H9 (cell line): ENCODE measurements at regions not wholly inside any gene's neighbourhood (a gene's known extent, or its start where the extent isn't known, plus 50 kb on each side); places are given as distances from the start of the nearest gene placed in this dataset.
"Not testable (repeated sequence)": the region's sequence is repeated elsewhere in the genome, so short reads cannot be mapped to it uniquely, and the experiment has no call there.

Source experiments
- DNase-seq: peaks from one replicate; pipeline ENCODE4 v3.0.0-alpha.2; 2017
- H2AFZ ChIP-seq: one replicate; pipeline ENCODE4 v1.6.1; 2013; ENCODE audit warnings: mild to moderate bottlenecking, low read length, control low read depth, moderate library complexity
- H2AK5ac ChIP-seq: 2 replicates; pipeline ENCODE4 v1.6.1; 2013; ENCODE audit warnings: low read length, control low read depth, mixed read lengths; ENCODE audit not compliant: insufficient read length
- H2BK120ac ChIP-seq: one replicate; pipeline ENCODE4 v1.6.1; 2013; ENCODE audit warnings: low read depth, mild to moderate bottlenecking, low read length, control low read depth, inconsistent platforms; ENCODE audit not compliant: poor library complexity, severe bottlenecking
- H2BK12ac ChIP-seq: 2 replicates; pipeline ENCODE4 v1.6.1; 2013; ENCODE audit warnings: low read length, control low read depth, mixed read lengths, low read depth; ENCODE audit not compliant: insufficient read length
- H2BK15ac ChIP-seq: 2 replicates; pipeline ENCODE4 v1.6.1; 2013; ENCODE audit warnings: low read depth, low read length, control low read depth
- H2BK20ac ChIP-seq: one replicate; pipeline ENCODE4 v1.6.1; 2013; ENCODE audit warnings: low read depth, mild to moderate bottlenecking, low read length, control low read depth, inconsistent platforms; ENCODE audit not compliant: poor library complexity, severe bottlenecking
- H2BK5ac ChIP-seq: 2 replicates; pipeline ENCODE4 v1.6.1; 2013; ENCODE audit warnings: low read length, control low read depth, mixed read lengths; ENCODE audit not compliant: insufficient read length
- H3K14ac ChIP-seq: 2 replicates; pipeline ENCODE4 v1.6.1; 2013; ENCODE audit warnings: low read length, control low read depth; ENCODE audit not compliant: insufficient read depth
- H3K18ac ChIP-seq: 2 replicates; pipeline ENCODE4 v1.6.1; 2013; ENCODE audit warnings: low read depth, mild to moderate bottlenecking, mixed read lengths, low read length, control low read depth; ENCODE audit not compliant: insufficient read length
- H3K23ac ChIP-seq: 2 replicates; pipeline ENCODE4 v1.6.1; 2013; ENCODE audit warnings: low read length, control low read depth, mixed read lengths, low read depth; ENCODE audit not compliant: insufficient read length
- H3K23me2 ChIP-seq: 2 replicates; pipeline ENCODE4 v1.6.1; 2013; ENCODE audit warnings: low read depth, mild to moderate bottlenecking, mixed read lengths, low read length, control low read depth; ENCODE audit not compliant: insufficient read length, poor library complexity, severe bottlenecking
- H3K27ac ChIP-seq: 2 replicates; pipeline ENCODE4 v1.5.1; 2013; ENCODE audit warnings: low read length, control low read depth, mixed read lengths, low read depth; ENCODE audit not compliant: insufficient read length
- H3K27me3 ChIP-seq: 2 replicates; pipeline ENCODE4 v1.6.1; 2013; ENCODE audit warnings: low read length, control low read depth, inconsistent platforms; ENCODE audit not compliant: insufficient read depth
- H3K4ac ChIP-seq: 2 replicates; pipeline ENCODE4 v1.6.1; 2013; ENCODE audit warnings: low read depth, mild to moderate bottlenecking, control low read depth, inconsistent platforms, low read length, moderate library complexity
- H3K4me1 ChIP-seq: 2 replicates; pipeline ENCODE4 v1.6.1; 2013; ENCODE audit warnings: low read length, control low read depth, inconsistent platforms; ENCODE audit not compliant: insufficient read depth
- H3K4me2 ChIP-seq: 2 replicates; pipeline ENCODE4 v1.6.1; 2013; ENCODE audit warnings: low read length, control low read depth, mixed read lengths; ENCODE audit not compliant: insufficient read length, insufficient read depth
- H3K56ac ChIP-seq: 2 replicates; pipeline ENCODE4 v1.6.1; 2013; ENCODE audit warnings: low read depth, mild to moderate bottlenecking, mixed read lengths, low read length, control low read depth; ENCODE audit not compliant: insufficient read length
- H3K79me1 ChIP-seq: 2 replicates; pipeline ENCODE4 v1.6.1; 2013; ENCODE audit warnings: low read depth, mild to moderate bottlenecking, moderate library complexity, low read length, control low read depth, inconsistent platforms; ENCODE audit not compliant: insufficient read depth, poor library complexity, severe bottlenecking
- H3K79me2 ChIP-seq: 2 replicates; pipeline ENCODE4 v1.6.1; 2013; ENCODE audit warnings: low read length, control low read depth, inconsistent platforms; ENCODE audit not compliant: insufficient read depth
- H3K9ac ChIP-seq: 2 replicates; pipeline ENCODE4 v1.6.1; 2013; ENCODE audit warnings: low read length, control low read depth, mixed read lengths; ENCODE audit not compliant: insufficient read length; ENCODE audit errors: extremely low read depth
- H3K9me3 ChIP-seq: one replicate; pipeline ENCODE4 v1.6.1; 2013; ENCODE audit warnings: low read depth, low read length, inconsistent platforms; ENCODE audit not compliant: control insufficient read depth
- H3T11ph ChIP-seq: one replicate; pipeline ENCODE4 v1.6.1; 2013; ENCODE audit warnings: mild to moderate bottlenecking, low read length, control low read depth, inconsistent platforms
- H4K20me1 ChIP-seq: one replicate; pipeline ENCODE4 v1.6.1; 2013; ENCODE audit not compliant: control insufficient read depth, insufficient read length, insufficient read depth
- H4K5ac ChIP-seq: 2 replicates; pipeline ENCODE4 v1.6.1; 2013; ENCODE audit warnings: low read depth, mild to moderate bottlenecking, mixed read lengths, low read length, control low read depth; ENCODE audit not compliant: insufficient read length
- H4K8ac ChIP-seq: replicated peaks from 2 replicates; pipeline ENCODE4 v1.6.1; 2013; ENCODE audit warnings: low read length, control low read depth, mixed read lengths, low read depth; ENCODE audit not compliant: insufficient read length
- H4K91ac ChIP-seq: 2 replicates; pipeline ENCODE4 v1.6.1; 2013; ENCODE audit warnings: low read depth, mild to moderate bottlenecking, moderate library complexity, mixed read lengths, low read length, control low read depth; ENCODE audit not compliant: insufficient read length
- H3K27ac Mint-ChIP-seq, 3 experiments: 2 replicates in 2 of 3; 3 replicates in 1 of 3; pipeline ENCODE4 v1.8.0; 2020 to 2021; ENCODE audit warnings: mixed read lengths in 3 of 3, mild to moderate bottlenecking in 1 of 3, moderate library complexity in 1 of 3
- H3K27me3 Mint-ChIP-seq: 2 replicates; pipeline ENCODE4 v1.8.0; 2021; ENCODE audit warnings: low read depth, mild to moderate bottlenecking, moderate library complexity, mixed read lengths
- H3K36me3 Mint-ChIP-seq, 3 experiments: 2 replicates in 2 of 3; 3 replicates in 1 of 3; pipeline ENCODE4 v1.8.0; 2020 to 2021; ENCODE audit warnings: low read depth in 3 of 3, mixed read lengths in 3 of 3; ENCODE audit not compliant: insufficient read depth in 1 of 3
- H3K4me1 Mint-ChIP-seq, 2 experiments: 2 replicates each; pipeline ENCODE4 v1.8.0; 2020; ENCODE audit warnings: mixed read lengths in 2 of 2
- H3K4me3 Mint-ChIP-seq, 2 experiments: 2 replicates in 1 of 2; 3 replicates in 1 of 2; pipeline ENCODE4 v1.8.0; 2020 to 2021; ENCODE audit warnings: mild to moderate bottlenecking in 2 of 2, mixed read lengths in 2 of 2, moderate library complexity in 1 of 2
- H3K9me3 Mint-ChIP-seq, 2 experiments: 2 replicates in 1 of 2; 3 replicates in 1 of 2; pipeline ENCODE4 v1.8.0; 2020; ENCODE audit warnings: mild to moderate bottlenecking in 2 of 2, mixed read lengths in 2 of 2, moderate library complexity in 1 of 2
- WGBS: extraction: QIAGEN DNeasy Blood & Tissue Kit; methylation state at CpG from one replicate; pipeline ENCODE4 v1.1.7; 2013; ENCODE audit warnings: missing lambda C conversion rate, low lambda C conversion rate, mixed read lengths; ENCODE audit not compliant: insufficient read length; ENCODE audit errors: extremely low coverage; 5-methylcytosine and 5-hydroxymethylcytosine counted together
- TF ChIP-seq, protein P1 (sequence below): fragments of 200-600 bp; sonication (generic); conservative IDR thresholded peaks from 3 replicates; pipeline ENCODE4 v1.8.0; 2021; ENCODE audit warnings: antibody characterized with exemption, mild to moderate bottlenecking

DNA sequence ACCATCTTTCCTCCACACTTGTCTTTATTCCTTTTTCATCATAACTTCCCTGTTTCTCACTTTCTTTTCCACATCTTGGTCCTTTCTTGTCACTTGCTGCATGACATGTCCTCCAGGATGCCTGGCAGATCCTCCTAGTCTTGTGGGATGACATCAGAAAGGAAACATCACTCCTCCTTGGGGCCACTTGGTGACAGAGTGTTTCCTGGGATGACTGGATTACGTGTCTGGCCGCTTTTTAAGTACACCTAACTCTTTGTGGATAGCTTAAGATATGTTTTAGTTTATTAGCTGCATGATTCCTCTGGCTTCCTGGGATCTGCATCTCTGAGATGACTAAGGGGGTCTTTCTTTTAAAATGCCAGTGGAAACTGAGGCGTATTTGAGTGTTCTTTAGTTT is 363.5 kb upstream of the FRG2C start:
- no peak overlapping the region for H4K8ac ChIP-seq
- H3K4me1 ChIP-seq, result no peaks in the 10 kb centered on the region
- H3K9me3 ChIP-seq, result no peaks in the 10 kb centered on the region
- H3K4me2 ChIP-seq, result no peak overlapping the region
- H3T11ph ChIP-seq, result no peak overlapping the region
- H3K27ac ChIP-seq, result no peak overlapping the region
- Mint-ChIP-seq H3K4me1 (no peaks in the 10 kb centered on the region), H3K9me3 (peaks cover 8 to 9% of the 10 kb centered on the region in 2 experiments; a peak in 4 of 5 replicates), H3K4me3 (no peak overlapping the region), H3K36me3 (no peaks in the 10 kb centered on the region; a peak in 2 of 7 replicates), H3K27ac (no peak overlapping the region), H3K27me3 (peaks cover 4% of the 10 kb centered on the region)
- no peak overlapping the region for H2AK5ac ChIP-seq
- H4K20me1 ChIP-seq, result no peaks in the 10 kb centered on the region
- H3K18ac ChIP-seq, result no peak overlapping the region
- no peaks in the 10 kb centered on the region for H3K27me3 ChIP-seq
- WGBS, result no CpG with 5 or more reads among the region's 3 CpGs
- H2BK12ac ChIP-seq, result no peak overlapping the region
- H3K9ac ChIP-seq, result no peak overlapping the region
- no peaks in the 10 kb centered on the region for H3K79me2 ChIP-seq
- H4K5ac ChIP-seq, result no peak overlapping the region
- H2BK5ac ChIP-seq, result no peak overlapping the region
- no peaks in the 10 kb centered on the region for H3K23me2 ChIP-seq
- no peak for DNase-seq
- no peak overlapping the region for H4K91ac ChIP-seq
- no peak overlapping the region for H2BK20ac ChIP-seq
- no peak overlapping the region for H3K14ac ChIP-seq
- H3K4ac ChIP-seq, result no peak overlapping the region
- TF ChIP-seq, protein P1, sequence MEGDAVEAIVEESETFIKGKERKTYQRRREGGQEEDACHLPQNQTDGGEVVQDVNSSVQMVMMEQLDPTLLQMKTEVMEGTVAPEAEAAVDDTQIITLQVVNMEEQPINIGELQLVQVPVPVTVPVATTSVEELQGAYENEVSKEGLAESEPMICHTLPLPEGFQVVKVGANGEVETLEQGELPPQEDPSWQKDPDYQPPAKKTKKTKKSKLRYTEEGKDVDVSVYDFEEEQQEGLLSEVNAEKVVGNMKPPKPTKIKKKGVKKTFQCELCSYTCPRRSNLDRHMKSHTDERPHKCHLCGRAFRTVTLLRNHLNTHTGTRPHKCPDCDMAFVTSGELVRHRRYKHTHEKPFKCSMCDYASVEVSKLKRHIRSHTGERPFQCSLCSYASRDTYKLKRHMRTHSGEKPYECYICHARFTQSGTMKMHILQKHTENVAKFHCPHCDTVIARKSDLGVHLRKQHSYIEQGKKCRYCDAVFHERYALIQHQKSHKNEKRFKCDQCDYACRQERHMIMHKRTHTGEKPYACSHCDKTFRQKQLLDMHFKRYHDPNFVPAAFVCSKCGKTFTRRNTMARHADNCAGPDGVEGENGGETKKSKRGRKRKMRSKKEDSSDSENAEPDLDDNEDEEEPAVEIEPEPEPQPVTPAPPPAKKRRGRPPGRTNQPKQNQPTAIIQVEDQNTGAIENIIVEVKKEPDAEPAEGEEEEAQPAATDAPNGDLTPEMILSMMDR, result no peak
- H3K23ac ChIP-seq, result no peak overlapping the region
- no peak overlapping the region for H2BK15ac ChIP-seq
- H3K56ac ChIP-seq, result no peak overlapping the region
- no peak overlapping the region for H2BK120ac ChIP-seq
- no peak overlapping the region for H2AFZ ChIP-seq
- no peaks in the 10 kb centered on the region for H3K79me1 ChIP-seq

DNA sequence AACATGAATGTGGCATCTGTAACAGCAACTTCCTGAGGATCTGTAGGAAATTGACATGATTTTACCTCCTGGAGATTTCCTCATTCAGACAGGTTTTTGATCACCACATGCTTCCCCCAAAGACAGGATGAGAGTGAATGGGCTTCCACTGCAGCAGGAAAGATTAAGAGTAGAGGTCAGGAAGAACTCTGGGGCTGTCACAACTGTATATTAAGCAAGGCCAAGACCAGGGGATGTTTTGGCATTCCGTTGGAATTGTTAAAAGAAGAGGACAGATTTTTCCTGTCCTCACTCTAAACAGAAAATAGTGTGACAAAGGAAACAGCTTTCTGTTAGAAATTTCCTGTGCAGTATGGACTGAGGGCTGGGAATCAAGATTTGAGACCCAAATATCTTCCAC is 363.1 kb upstream of the FRG2C start:
- H3K4ac ChIP-seq, H3K9me3 Mint-ChIP-seq, H3K56ac ChIP-seq, H3K23me2 ChIP-seq, DNase-seq, H2BK15ac ChIP-seq, H3K9ac ChIP-seq, H3K4me1 Mint-ChIP-seq, H2AFZ ChIP-seq, H2BK12ac ChIP-seq, H3K4me3 Mint-ChIP-seq, H4K91ac ChIP-seq, H2BK20ac ChIP-seq, H3K27me3 ChIP-seq, H2BK5ac ChIP-seq, H3K27me3 Mint-ChIP-seq, H3K23ac ChIP-seq, H4K8ac ChIP-seq, H4K20me1 ChIP-seq, H2BK120ac ChIP-seq, H3K79me2 ChIP-seq, H3K27ac ChIP-seq, H3K14ac ChIP-seq, H3T11ph ChIP-seq, H3K27ac Mint-ChIP-seq, H3K4me1 ChIP-seq, H3K79me1 ChIP-seq, H3K4me2 ChIP-seq, H3K36me3 Mint-ChIP-seq, H2AK5ac ChIP-seq, H4K5ac ChIP-seq, H3K9me3 ChIP-seq, H3K18ac ChIP-seq: not testable (repeated sequence)
- no CpG with 5 or more reads among the region's 1 CpG for WGBS
